K562 (cell line): ENCODE measurements at regions not wholly inside any gene's neighbourhood (a gene's known extent, or its start where the extent isn't known, plus 50 kb on each side); places are given as distances from the start of the nearest gene placed in this dataset.

Source experiments
- FOXJ3 ChIP-seq: sonication (generic); formaldehyde crosslinking; IDR thresholded peaks from 2 replicates; pipeline ENCODE4 v1.4.0; 2020; ENCODE audit warnings: mild to moderate bottlenecking, missing genetic modification reagents
- NR3C1 ChIP-seq: sonication (generic); formaldehyde crosslinking; IDR thresholded peaks from 2 replicates; pipeline ENCODE4 v1.8.1; 2022; ENCODE audit warnings: missing genetic modification reagents
- SRSF7 ChIP-seq: fragments of 200-400 bp; formaldehyde crosslinking; optimal IDR thresholded peaks from 2 replicates; pipeline ENCODE3; 2017; ENCODE audit warnings: mild to moderate bottlenecking, low read depth, low read length
- ZNF57 ChIP-seq: fragments of 450-650 bp; formaldehyde crosslinking; IDR thresholded peaks from 2 replicates; pipeline ENCODE4 v1.4.0; 2020; ENCODE audit warnings: mild to moderate bottlenecking, moderate library complexity
- TF ChIP-seq, protein P1 (sequence below), 3 experiments: IDR thresholded peaks in 2 of 3; conservative IDR thresholded peaks in 1 of 3; 2 replicates each; pipeline ENCODE4 v1.5.1; 2011 to 2012; ENCODE audit warnings: low read length in 3 of 3, mild to moderate bottlenecking in 3 of 3, control low read depth in 2 of 3, improper control_type of control experiment in 1 of 3, inconsistent platforms in 1 of 3, low read depth in 1 of 3, mixed read lengths in 1 of 3, moderate library complexity in 1 of 3; ENCODE audit not compliant: insufficient read depth in 2 of 3

DNA sequence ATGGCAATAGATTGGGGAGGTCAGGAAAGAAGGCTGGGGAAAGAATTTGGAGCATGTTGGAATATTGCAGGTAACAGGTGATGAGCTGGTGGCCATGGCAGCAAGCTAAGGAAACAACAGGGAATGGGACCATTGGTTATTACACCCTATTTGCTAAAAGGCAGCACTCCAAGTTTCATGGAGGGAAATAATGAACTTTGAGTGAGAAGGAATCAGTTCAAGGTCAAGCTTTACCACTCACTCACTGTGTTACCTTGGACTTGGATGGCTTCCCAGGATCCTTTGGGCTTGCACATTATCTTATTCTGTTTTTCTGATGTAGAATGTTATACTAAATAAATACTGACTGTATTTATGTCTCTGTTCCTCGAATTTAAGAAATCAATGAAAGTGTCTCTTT lies 792.8 kb upstream of the CDH8 start:
- no peak for TF ChIP-seq NR3C1 (CRISPR knock-in tag)
- TF ChIP-seq SRSF7: no peak
- TF ChIP-seq FOXJ3 (CRISPR knock-in tag): no peak
- no peak for TF ChIP-seq ZNF57 (CRISPR knock-in tag)
- TF ChIP-seq, protein P1, sequence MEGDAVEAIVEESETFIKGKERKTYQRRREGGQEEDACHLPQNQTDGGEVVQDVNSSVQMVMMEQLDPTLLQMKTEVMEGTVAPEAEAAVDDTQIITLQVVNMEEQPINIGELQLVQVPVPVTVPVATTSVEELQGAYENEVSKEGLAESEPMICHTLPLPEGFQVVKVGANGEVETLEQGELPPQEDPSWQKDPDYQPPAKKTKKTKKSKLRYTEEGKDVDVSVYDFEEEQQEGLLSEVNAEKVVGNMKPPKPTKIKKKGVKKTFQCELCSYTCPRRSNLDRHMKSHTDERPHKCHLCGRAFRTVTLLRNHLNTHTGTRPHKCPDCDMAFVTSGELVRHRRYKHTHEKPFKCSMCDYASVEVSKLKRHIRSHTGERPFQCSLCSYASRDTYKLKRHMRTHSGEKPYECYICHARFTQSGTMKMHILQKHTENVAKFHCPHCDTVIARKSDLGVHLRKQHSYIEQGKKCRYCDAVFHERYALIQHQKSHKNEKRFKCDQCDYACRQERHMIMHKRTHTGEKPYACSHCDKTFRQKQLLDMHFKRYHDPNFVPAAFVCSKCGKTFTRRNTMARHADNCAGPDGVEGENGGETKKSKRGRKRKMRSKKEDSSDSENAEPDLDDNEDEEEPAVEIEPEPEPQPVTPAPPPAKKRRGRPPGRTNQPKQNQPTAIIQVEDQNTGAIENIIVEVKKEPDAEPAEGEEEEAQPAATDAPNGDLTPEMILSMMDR (IDR thresholded peaks at IDR 0.05 in 2 of 3, conservative IDR thresholded peaks at IDR 0.05 in 1 of 3; ENCODE audit: insufficient read depth in 2 of 3, low read depth in 1 of 3, low read length in 3 of 3): no peak
